Endothelial cell (in vitro differentiated cells): ENCODE measurements at regions not wholly inside any gene's neighbourhood (a gene's known extent, or its start where the extent isn't known, plus 50 kb on each side); places are given as distances from the start of the nearest gene placed in this dataset.

Experiments
- DNase-seq: peaks from one replicate; pipeline ENCODE4 v3.0.0; 2021; ENCODE audit warnings: low spot score
- H3K27ac Mint-ChIP-seq: one replicate; pipeline ENCODE4 v1.8.0; 2021; ENCODE audit warnings: mixed read lengths, inconsistent platforms; ENCODE audit not compliant: unreplicated experiment
- H3K27me3 Mint-ChIP-seq: one replicate; pipeline ENCODE4 v1.8.0; 2021; ENCODE audit warnings: mild to moderate bottlenecking, moderate library complexity, mixed read lengths, inconsistent platforms; ENCODE audit not compliant: unreplicated experiment
- H3K36me3 Mint-ChIP-seq: one replicate; pipeline ENCODE4 v1.8.0; 2021; ENCODE audit warnings: mild to moderate bottlenecking, low read depth, mixed read lengths, inconsistent platforms; ENCODE audit not compliant: unreplicated experiment
- H3K4me1 Mint-ChIP-seq: one replicate; pipeline ENCODE4 v1.8.0; 2021; ENCODE audit warnings: mild to moderate bottlenecking, mixed read lengths, inconsistent platforms; ENCODE audit not compliant: unreplicated experiment
- H3K4me3 Mint-ChIP-seq: one replicate; pipeline ENCODE4 v1.8.0; 2021; ENCODE audit warnings: mild to moderate bottlenecking, mixed read lengths, inconsistent platforms; ENCODE audit not compliant: unreplicated experiment
- H3K9me3 Mint-ChIP-seq: one replicate; pipeline ENCODE4 v1.8.0; 2021; ENCODE audit warnings: mixed read lengths, inconsistent platforms; ENCODE audit not compliant: unreplicated experiment
- TF ChIP-seq, protein P1 (sequence below): fragments of 200-600 bp; sonication (generic); IDR thresholded peaks from one replicate; pipeline ENCODE4 v1.5.0; 2021; ENCODE audit warnings: antibody characterized with exemption; ENCODE audit not compliant: unreplicated experiment

DNA sequence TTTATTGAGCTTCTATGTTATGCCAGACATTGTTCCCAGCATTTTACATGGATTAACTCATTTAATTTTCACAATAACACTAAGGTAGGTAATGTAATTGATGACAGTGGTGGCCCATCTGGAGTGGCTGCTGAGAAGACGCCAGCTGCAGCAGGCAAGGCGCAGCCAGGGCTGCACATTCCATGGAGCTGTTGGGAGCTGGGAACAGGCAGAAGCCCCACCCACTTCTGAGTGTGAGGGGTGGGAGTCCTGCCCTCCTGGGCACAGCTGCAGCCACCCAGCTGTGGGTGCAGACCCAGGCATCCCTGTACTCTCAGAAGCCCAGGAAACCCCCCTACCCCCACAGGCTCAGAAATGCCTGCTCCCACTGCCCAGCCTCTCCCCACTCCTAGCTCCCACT, 183.3 kb downstream of the DEPDC1B start:
- Mint-ChIP-seq H3K4me3 (no peak overlapping the region), H3K36me3 (no peaks in the 10 kb centered on the region), H3K4me1 (peaks cover 6% of the 10 kb centered on the region), H3K27me3 (no peaks in the 10 kb centered on the region), H3K9me3 (no peaks in the 10 kb centered on the region), H3K27ac (no peak overlapping the region)
- no peak for DNase-seq
- TF ChIP-seq, protein P1, sequence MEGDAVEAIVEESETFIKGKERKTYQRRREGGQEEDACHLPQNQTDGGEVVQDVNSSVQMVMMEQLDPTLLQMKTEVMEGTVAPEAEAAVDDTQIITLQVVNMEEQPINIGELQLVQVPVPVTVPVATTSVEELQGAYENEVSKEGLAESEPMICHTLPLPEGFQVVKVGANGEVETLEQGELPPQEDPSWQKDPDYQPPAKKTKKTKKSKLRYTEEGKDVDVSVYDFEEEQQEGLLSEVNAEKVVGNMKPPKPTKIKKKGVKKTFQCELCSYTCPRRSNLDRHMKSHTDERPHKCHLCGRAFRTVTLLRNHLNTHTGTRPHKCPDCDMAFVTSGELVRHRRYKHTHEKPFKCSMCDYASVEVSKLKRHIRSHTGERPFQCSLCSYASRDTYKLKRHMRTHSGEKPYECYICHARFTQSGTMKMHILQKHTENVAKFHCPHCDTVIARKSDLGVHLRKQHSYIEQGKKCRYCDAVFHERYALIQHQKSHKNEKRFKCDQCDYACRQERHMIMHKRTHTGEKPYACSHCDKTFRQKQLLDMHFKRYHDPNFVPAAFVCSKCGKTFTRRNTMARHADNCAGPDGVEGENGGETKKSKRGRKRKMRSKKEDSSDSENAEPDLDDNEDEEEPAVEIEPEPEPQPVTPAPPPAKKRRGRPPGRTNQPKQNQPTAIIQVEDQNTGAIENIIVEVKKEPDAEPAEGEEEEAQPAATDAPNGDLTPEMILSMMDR: no peak

- Mint-ChIP-seq H3K4me3 (no peak overlapping the region), H3K27ac (no peak overlapping the region), H3K9me3 (no peaks in the 10 kb centered on the region), H3K27me3 (no peaks in the 10 kb centered on the region), H3K4me1 (no peaks in the 10 kb centered on the region), H3K36me3 (no peaks in the 10 kb centered on the region)
- DNase-seq: no peak
- TF ChIP-seq, protein P1: no peak
Measured at GRCh38 chr5:60514152-60514551, 185.8 kb downstream of the DEPDC1B start.

- no peak overlapping the region for H3K4me3 Mint-ChIP-seq
- TF ChIP-seq, protein P1: no peak
- H3K27ac Mint-ChIP-seq: no peak overlapping the region
- no peaks in the 10 kb centered on the region for H3K27me3 Mint-ChIP-seq
- no peak for DNase-seq
- H3K9me3 Mint-ChIP-seq: no peaks in the 10 kb centered on the region
- H3K4me1 Mint-ChIP-seq: no peaks in the 10 kb centered on the region
- no peaks in the 10 kb centered on the region for H3K36me3 Mint-ChIP-seq
Measured at GRCh38 chr5:60512117-60512516, 187.8 kb downstream of the DEPDC1B start.

GRCh38 chr5:60510663-60511062, 189.3 kb downstream of the DEPDC1B start:
- Mint-ChIP-seq H3K27me3 (no peaks in the 10 kb centered on the region), H3K4me3 (no peak overlapping the region), H3K9me3 (no peaks in the 10 kb centered on the region), H3K4me1 (no peaks in the 10 kb centered on the region), H3K27ac (no peak overlapping the region), H3K36me3 (no peaks in the 10 kb centered on the region)
- TF ChIP-seq, protein P1: no peak
- DNase-seq: no peak

- H3K36me3 Mint-ChIP-seq: no peaks in the 10 kb centered on the region
- TF ChIP-seq, protein P1: no peak
- H3K4me1 Mint-ChIP-seq: no peaks in the 10 kb centered on the region
- H3K27ac Mint-ChIP-seq: no peak overlapping the region
- H3K9me3 Mint-ChIP-seq: no peaks in the 10 kb centered on the region
- DNase-seq: no peak
- H3K4me3 Mint-ChIP-seq: no peak overlapping the region
- H3K27me3 Mint-ChIP-seq: no peaks in the 10 kb centered on the region
Measured at GRCh38 chr5:60510049-60510448, 189.9 kb downstream of the DEPDC1B start.
